Loucy (cell line): ENCODE measurements at regions not wholly inside any gene's neighbourhood (a gene's known extent, or its start where the extent isn't known, plus 50 kb on each side); places are given as distances from the start of the nearest gene placed in this dataset.

Source experiments
- H2AFZ ChIP-seq: fragments of 200-600 bp; sonication (generic); 2 replicates; pipeline ENCODE4 v1.6.0; 2016; ENCODE audit warnings: antibody characterized with exemption, mild to moderate bottlenecking, low read length, moderate library complexity
- H3F3A ChIP-seq: fragments of 200-600 bp; 2 replicates; pipeline ENCODE4 v1.6.0; 2016; ENCODE audit warnings: antibody characterized with exemption, low read depth, mild to moderate bottlenecking
- H3K27me3 ChIP-seq: fragments of 200-600 bp; sonication (generic); 2 replicates; pipeline ENCODE4 v1.6.1; 2014; ENCODE audit warnings: low read length, mild to moderate bottlenecking; ENCODE audit not compliant: insufficient read depth, poor library complexity, severe bottlenecking
- H3K36me3 ChIP-seq: fragments of 200-600 bp; sonication (generic); 2 replicates; pipeline ENCODE4 v1.6.1; 2016; ENCODE audit warnings: low read length; ENCODE audit not compliant: insufficient read depth
- H3K4me1 ChIP-seq: fragments of 200-600 bp; sonication (generic); 2 replicates; pipeline ENCODE4 v1.5.1; 2014; ENCODE audit warnings: low read length, mild to moderate bottlenecking; ENCODE audit not compliant: insufficient read depth, poor library complexity, severe bottlenecking
- H3K4me2 ChIP-seq: fragments of 200-600 bp; sonication (generic); 2 replicates; pipeline ENCODE4 v1.6.0; 2014; ENCODE audit warnings: antibody characterized with exemption, low read length, low read depth, mild to moderate bottlenecking; ENCODE audit not compliant: poor library complexity, severe bottlenecking
- H3K4me3 ChIP-seq: fragments of 200-600 bp; sonication (generic); 2 replicates; pipeline ENCODE4 v1.5.1; 2014; ENCODE audit warnings: low read length, mild to moderate bottlenecking, mixed read lengths; ENCODE audit not compliant: poor library complexity, severe bottlenecking
- H3K79me2 ChIP-seq: fragments of 200-600 bp; sonication (generic); 2 replicates; pipeline ENCODE4 v1.6.1; 2014; ENCODE audit warnings: low read length; ENCODE audit not compliant: insufficient read depth
- H3K9ac ChIP-seq: fragments of 200-600 bp; sonication (generic); 2 replicates; pipeline ENCODE4 v1.6.0; 2014; ENCODE audit warnings: mild to moderate bottlenecking, low read depth, low read length, moderate library complexity; ENCODE audit not compliant: poor library complexity, severe bottlenecking
- H3K9me2 ChIP-seq: fragments of 200-600 bp; sonication (generic); replicated peaks from 2 replicates; pipeline ENCODE4 v1.6.1; 2016; ENCODE audit warnings: low read depth, low read length, mixed read lengths
- H3K9me3 ChIP-seq: fragments of 200-600 bp; sonication (generic); 2 replicates; pipeline ENCODE4 v1.6.1; 2014; ENCODE audit warnings: mild to moderate bottlenecking, antibody characterized with exemption, low read length, low read depth; ENCODE audit not compliant: insufficient read depth
- H4K20me1 ChIP-seq: fragments of 200-600 bp; sonication (generic); 2 replicates; pipeline ENCODE4 v1.6.0; 2014; ENCODE audit warnings: antibody characterized with exemption, low read length, mild to moderate bottlenecking; ENCODE audit not compliant: insufficient read depth, poor library complexity, severe bottlenecking
- CTCF ChIP-seq: fragments of 200-600 bp; sonication (generic); conservative IDR thresholded peaks from 2 replicates; pipeline ENCODE4 v1.5.1; 2014; ENCODE audit warnings: mild to moderate bottlenecking, antibody characterized with exemption, low read length
- EZH2phosphoT487 ChIP-seq: fragments of 200-600 bp; IDR thresholded peaks from 2 replicates; pipeline ENCODE4 v1.6.1; 2018; ENCODE audit warnings: antibody characterized with exemption, mild to moderate bottlenecking, moderate library complexity, borderline replicate concordance

- no peak overlapping the region for H3K4me2 ChIP-seq
- no peak overlapping the region for H3K4me3 ChIP-seq
- no peak overlapping the region for H2AFZ ChIP-seq
- no peaks in the 10 kb centered on the region for H3K9me2 ChIP-seq
- H3K27me3 ChIP-seq: no peaks in the 10 kb centered on the region
- no peaks in the 10 kb centered on the region for H3K79me2 ChIP-seq
- H4K20me1 ChIP-seq: no peaks in the 10 kb centered on the region
- no peaks in the 10 kb centered on the region for H3K4me1 ChIP-seq
- no peak overlapping the region for H3K9ac ChIP-seq
- H3K36me3 ChIP-seq: no peaks in the 10 kb centered on the region
- TF ChIP-seq CTCF: no peak
- TF ChIP-seq EZH2phosphoT487: no peak
- no peaks in the 10 kb centered on the region for H3K9me3 ChIP-seq
- no peaks in the 10 kb centered on the region for H3F3A ChIP-seq
These were observed 82.3 kb upstream of the AGTR1 start for GRCh38 chr3:148615382-148615781.

- no peaks in the 10 kb centered on the region for H3K4me1 ChIP-seq
- H3F3A ChIP-seq: no peaks in the 10 kb centered on the region
- no peaks in the 10 kb centered on the region for H3K9me3 ChIP-seq
- H3K27me3 ChIP-seq: no peaks in the 10 kb centered on the region
- no peak overlapping the region for H3K4me2 ChIP-seq
- H3K79me2 ChIP-seq: no peaks in the 10 kb centered on the region
- H2AFZ ChIP-seq: no peak overlapping the region
- H3K9me2 ChIP-seq: no peaks in the 10 kb centered on the region
- H3K36me3 ChIP-seq: no peaks in the 10 kb centered on the region
- no peak for TF ChIP-seq CTCF
- TF ChIP-seq EZH2phosphoT487: no peak
- H4K20me1 ChIP-seq: no peaks in the 10 kb centered on the region
- H3K4me3 ChIP-seq: no peak overlapping the region
- no peak overlapping the region for H3K9ac ChIP-seq
These were observed 72.5 kb upstream of the AGTR1 start for GRCh38 chr3:148625095-148625736.

- no peak overlapping the region for H3K4me3 ChIP-seq
- no peaks in the 10 kb centered on the region for H4K20me1 ChIP-seq
- H3F3A ChIP-seq: no peaks in the 10 kb centered on the region
- no peaks in the 10 kb centered on the region for H3K9me2 ChIP-seq
- no peaks in the 10 kb centered on the region for H3K79me2 ChIP-seq
- no peak for TF ChIP-seq CTCF
- no peak for TF ChIP-seq EZH2phosphoT487
- H2AFZ ChIP-seq: no peak overlapping the region
- H3K27me3 ChIP-seq: no peaks in the 10 kb centered on the region
- H3K36me3 ChIP-seq: no peaks in the 10 kb centered on the region
- H3K4me2 ChIP-seq: no peak overlapping the region
- no peaks in the 10 kb centered on the region for H3K9me3 ChIP-seq
- H3K9ac ChIP-seq: no peak overlapping the region
- no peaks in the 10 kb centered on the region for H3K4me1 ChIP-seq
These were observed 71.7 kb upstream of the AGTR1 start for GRCh38 chr3:148625991-148626390.
